Stimulated activated CD4-positive, alpha-beta T cell treated with anti-CD3 and anti-CD28 coated beads, Interleukin-4, amount 100 ng/mL, for 24 hours (primary cell): ENCODE measurements at regions not wholly inside any gene's neighbourhood (a gene's known extent, or its start where the extent isn't known, plus 50 kb on each side); places are given as distances from the start of the nearest gene placed in this dataset.
"Not testable (repeated sequence)": the region's sequence is repeated elsewhere in the genome, so short reads cannot be mapped to it uniquely, and the experiment has no call there.

Source experiments
- DNase-seq: peaks from one replicate; pipeline ENCODE4 v3.0.0-alpha.2; 2020

DNA sequence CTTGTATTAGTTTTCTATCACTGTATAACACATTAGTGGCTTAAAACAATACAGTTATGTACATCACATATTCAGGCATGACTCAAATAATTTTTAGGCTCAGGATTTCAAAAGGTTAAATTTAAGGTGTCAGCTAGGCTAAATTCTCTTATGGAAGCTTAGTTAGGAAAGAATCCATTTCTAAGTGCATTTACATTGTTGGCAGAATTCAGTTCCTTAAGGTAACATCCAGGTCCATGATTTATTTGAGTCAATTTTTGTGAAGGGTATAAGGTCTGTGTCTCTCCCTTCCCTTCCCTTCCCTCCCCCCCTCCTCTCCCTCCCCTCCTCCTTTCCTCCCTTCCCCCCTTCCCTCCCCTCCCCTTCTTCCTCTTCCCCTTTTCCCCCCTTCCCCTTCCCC lies 399.0 kb upstream of the CNTN5 start:
- DNase-seq: no peak

DNA sequence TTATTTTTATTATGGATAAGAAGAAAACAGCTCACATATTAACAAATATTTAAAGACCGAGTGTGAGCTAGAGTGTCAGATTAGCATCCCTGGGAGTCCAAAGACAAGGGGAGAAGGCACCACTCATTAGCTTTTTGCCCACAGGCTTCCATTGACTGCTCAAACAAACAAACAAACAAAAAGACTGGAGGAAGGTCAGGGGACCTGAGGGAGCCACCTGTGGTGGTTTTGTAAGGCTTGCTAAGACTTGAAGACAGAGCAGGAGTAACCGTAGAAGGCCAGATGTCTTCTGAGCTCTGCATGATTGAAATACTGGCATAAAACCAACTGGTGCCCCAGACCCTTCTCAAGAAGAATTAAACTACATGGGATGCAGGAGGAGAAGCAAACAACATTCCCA lies 395.2 kb upstream of the CNTN5 start:
- no peak for DNase-seq

DNA sequence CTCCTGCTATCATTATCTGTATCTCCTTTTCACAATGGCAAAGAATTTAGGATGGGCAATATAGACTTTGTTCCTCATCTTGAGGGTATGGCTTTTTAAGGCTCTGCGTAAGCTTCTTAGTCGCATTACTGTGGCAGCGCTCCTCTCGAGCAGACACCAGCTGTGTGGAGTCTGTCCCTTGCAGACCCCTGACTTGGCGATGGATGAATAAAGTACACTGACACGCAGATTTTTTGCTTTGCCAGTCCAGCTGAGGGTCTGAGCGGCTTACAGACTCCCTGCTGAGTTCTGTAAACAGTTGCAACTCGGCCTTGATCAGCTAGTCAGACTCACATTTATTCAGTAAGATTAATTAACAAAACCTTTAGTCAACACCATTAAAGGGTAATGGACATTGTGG lies 390.0 kb upstream of the CNTN5 start:
- DNase-seq: no peak

DNA sequence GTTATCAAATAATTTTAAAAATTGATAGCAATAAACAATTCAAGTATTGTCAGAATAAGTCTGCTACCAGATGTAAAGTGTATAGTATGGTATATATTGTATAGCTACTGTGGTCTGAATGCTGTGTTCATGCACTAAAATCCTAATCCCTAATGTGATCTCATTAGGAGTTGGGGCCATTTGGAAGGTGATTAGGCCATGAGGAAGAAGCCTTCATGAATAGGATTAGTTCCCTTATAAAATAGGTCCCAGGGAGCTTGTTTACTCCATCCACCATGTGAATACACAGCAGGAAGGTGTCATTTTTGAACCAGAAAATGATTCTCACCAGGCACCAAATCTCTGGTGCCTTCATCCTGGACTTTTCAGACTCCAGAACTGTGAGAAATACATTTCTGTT lies 363.0 kb upstream of the CNTN5 start:
- DNase-seq: no peak

DNA sequence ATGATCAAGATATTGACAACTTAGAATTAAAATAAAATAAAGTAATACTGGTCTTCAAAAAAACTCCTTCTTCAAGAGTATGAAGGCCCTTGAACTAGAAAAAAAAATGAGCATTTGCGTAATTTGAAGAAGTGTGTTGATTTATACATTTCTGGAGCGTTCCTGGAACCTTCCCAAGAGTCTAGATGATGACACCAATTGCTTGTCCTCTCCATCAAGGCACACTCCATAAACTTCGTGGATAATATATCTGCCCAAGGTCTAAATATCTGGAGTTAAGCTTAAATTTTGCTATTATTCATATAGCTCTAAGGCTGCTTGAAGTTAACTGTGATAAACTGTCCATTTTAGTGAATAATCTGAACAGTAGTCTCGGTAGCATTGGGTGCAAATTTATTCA lies 361.3 kb upstream of the CNTN5 start:
- no peak for DNase-seq

DNA sequence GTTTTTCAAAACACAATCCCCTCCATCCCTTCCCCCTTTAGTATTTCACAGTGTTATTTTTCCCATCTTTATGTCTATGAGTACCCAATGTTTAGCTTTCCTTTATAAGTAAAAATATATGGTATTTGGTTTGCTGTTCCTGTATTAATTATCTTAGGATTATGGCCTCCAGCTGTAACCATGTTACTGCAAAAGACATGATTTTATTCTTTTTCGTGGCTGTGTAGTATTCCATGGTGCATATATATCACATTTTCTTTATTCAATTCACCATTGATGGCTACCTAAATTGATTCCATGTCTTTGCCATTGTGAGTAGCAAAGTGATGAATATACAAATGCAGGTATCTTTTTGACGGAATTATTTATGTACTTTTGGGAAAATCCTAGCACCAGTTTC lies 346.4 kb upstream of the CNTN5 start:
- DNase-seq: no peak

DNA sequence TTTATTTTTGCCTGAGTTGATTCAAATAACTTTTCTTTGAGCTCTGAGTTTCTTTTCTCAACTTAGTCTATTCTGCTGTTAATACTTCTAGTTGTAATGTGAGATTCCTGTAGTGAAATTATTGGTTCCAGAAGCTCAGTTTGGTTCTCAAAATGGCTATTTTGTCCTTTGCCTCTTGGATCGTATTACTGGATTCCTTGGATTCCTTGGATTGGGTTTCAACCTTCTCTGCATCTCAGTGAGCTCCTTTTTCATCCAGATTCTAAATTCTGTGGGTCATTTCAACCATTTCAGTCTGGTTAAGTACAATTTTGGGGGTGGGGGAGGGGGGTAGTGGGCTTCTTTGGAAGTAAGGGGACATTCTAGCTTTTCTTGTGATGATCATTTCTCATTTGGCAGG lies 341.1 kb upstream of the CNTN5 start:
- DNase-seq: no peak

DNA sequence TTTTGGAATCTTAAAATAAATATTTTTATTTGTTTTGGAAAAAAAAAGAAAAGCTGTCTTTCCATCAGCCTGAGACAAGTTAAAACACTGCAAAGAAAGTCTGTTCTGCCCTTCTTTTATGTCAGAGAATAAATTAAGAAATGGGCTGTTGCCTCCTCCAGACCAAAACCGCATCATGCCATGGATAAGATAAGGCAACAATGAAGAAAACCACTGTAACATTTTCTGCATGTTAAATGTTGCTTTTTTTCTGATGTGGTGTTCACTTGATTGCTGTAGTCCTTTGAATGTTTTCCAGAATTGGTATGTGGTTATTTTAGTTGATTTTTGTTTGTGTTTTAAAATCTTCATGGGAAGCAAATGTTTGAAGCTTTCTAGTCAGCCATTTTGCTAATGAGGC lies 319.2 kb upstream of the CNTN5 start:
- DNase-seq: no peak

DNA sequence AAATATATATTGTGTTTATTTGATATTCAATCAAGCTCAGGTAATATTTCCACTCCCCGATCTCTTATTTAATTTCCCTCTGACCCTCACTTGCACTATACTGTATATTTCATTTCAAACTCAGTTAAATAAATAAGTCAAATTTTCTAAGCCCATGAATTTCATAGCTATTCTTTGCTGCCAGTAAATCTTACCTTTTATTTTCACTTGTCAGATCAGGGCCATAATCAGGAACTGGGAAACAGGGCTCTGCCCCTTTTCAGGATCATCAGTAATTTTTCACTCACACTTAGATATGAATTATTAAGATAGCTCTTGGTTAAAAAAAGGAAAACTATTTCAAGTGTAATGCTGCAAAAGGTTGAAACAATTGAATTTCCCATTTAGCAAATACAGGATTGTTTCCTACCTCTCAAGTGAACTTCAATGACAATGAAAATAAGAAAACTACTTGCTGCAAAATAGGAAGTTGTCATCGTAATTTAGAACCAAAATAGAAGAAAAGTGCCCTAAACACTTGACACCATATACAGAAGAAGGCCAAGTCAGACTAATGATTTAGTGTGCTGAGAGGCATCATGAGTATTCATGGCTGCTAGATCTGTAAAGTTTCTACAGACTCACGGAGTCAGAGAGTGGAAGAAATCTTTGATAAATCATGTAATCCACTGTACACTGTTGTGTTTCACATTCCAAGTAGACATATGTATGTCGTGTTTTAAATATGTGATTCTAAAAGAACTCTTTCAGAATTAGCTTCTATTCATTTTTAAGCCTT lies 316.8 kb upstream of the CNTN5 start:
- DNase-seq: no peak

DNA sequence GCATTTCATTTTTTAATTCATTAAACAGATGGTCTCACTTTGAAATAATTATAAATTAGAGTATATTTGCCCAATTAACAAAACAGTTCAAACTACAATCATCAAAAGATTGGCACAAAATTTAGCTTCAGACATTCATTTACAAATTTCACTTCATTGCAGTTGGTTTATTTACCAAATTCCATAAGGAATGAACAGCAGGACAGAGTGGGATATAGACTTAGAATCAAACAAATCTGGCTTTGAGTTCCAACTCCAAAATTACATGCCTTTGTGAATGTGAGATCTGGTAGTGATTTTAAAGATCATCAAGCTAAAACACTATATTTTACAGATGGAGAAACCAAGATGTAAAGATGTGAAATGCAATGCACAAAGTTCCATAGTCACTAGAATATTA lies 310.7 kb upstream of the CNTN5 start:
- no peak for DNase-seq

DNA sequence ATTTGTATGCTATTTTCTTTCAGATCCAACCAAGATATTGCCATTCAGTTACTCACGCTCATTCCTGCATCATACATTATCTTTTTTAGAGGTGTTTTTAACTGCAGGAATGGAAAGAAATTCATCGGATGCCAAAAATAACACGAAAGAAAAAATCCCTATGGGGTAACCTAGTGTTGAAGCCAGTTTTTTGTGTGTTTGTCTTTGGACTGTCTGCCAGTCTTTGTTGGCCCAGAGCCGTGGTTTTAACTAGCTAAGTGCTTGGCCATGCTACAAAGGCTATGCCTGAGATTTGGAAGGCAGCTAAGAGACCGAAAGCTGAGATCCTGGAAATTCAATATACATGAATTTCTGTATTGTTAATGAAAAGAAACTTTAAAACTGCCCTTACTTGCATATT lies 309.8 kb upstream of the CNTN5 start:
- DNase-seq: no peak

DNA sequence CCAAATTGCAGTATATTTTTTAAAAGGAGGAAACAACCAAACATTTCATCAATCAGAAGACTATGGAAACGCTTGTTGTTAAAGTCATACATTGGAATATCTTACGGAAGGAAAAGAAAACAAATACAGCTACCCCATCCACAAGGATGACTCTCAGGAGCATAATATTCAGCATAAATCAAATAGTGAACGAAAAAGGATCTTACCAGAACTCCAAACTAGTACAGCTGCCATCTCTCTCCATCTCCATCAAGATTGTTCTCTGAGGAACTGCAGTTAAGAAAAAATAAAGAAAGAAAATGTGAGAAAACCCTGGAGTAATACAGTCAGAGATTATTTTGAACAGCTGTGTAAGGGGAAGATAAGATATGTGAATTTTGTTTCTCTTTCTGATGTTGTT lies 299.8 kb upstream of the CNTN5 start:
- no peak for DNase-seq

DNA sequence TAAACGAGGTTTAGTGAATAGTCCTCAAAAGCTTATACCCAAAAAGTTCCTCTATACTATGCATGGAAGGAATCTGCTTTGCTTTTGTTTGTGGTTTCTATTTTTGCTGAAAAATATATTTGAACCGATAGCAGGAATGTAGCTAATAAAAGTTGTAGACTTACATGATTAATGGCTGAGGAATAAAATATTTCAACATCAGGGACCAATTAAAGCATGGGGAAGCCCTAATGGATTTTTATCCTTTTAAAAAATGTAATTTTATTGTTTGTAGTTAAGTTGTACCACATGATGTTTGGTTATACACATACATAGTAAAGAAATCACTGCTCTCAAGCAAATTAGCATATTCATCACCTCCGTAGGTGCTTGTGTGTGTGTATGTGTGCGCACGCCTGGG lies 295.3 kb upstream of the CNTN5 start:
- DNase-seq: no peak

DNA sequence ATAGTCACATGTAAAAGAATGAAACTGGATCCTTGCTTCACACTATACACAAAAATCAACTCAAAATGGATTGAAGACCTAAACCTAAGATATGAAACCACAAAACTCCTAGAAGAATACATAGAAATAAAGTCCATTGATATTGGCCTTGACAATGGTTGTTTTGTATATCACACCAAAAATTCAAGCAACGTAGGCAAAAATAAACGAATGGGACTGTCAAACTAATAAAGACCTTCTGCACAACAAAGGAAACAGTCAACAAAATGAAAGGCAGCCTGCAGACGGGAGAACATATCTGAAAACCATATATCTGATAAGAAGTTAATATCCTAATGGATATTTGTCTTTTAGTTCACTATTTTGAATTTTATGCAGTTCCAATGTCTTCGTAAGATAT lies 292.3 kb upstream of the CNTN5 start:
- DNase-seq: no peak

DNA sequence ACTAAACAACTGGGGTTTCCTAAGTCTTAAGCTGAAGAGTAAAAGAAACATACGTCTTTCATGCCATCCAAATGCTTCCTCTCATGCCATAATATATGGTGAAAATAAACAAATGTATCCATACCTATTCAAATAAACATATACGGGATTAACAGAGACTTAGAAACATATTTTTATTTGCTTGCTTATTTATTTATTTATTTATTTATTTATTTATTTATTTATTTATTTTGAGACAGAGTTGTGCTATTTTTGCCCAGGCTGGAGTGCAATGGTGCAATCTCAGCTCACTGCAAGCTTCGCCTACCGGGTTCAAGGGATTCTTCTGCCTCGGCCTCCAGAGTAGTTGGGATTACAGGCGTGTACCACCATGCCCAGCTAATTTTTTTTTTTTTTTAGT lies 291.6 kb upstream of the CNTN5 start:
- no peak for DNase-seq

DNA sequence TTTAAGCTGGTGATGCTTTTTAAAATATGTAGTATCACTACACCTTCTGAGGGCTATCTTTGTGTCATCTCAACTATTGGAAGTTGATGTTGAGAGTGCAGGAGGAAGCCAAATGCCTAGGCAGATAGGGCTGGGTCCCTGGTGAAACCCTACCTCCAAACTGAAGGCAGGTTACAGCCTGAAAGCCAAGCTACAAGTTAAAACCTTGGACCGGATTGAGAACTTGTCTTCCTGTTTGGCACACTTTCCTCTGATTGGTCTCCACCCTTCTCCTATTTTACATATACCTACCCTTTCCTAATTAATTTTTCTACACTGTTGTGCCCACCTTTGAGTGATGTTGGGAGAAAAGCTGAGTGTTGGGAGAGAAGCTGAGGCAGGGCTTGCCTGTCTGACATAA lies 287.8 kb upstream of the CNTN5 start:
- DNase-seq: no peak

DNA sequence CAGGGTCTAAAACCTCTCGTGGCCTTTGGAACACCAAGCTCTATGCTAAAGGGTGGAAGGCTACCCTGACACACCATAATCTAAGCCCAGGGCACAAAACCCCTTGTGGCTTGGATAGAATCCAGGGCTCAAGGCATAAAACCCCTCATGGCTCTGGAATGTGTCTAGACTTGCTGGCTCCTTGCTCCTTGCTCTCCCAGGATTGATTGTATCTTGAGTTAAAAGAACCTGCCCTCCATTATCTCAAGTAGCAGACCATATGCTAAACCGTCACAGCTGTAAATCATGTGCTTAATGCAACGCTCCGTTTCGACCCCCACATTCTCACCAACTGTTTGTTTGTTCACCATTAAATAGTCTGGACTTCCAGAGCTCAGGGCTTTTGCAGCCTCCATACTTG lies 287.4 kb upstream of the CNTN5 start:
- not testable (repeated sequence) for DNase-seq

DNA sequence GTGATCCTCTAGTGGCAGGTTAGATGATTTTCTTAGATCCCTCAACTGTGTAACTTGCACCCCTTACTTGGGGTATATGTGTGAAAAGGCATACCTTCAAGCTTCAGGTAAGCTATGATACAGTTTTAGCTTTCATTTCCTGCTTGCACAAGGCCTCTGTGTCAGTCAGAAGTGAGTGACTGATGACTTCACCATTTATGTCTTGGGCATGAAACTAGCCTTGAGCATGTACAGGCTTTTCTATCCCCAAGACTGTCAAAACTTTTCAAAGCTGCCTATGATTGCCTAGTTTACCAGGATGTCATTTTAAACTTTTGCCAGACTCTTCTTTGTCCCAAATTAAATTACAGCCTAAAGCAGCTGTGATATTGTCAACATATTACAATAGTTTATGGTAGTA lies 286.1 kb upstream of the CNTN5 start:
- DNase-seq: no peak

DNA sequence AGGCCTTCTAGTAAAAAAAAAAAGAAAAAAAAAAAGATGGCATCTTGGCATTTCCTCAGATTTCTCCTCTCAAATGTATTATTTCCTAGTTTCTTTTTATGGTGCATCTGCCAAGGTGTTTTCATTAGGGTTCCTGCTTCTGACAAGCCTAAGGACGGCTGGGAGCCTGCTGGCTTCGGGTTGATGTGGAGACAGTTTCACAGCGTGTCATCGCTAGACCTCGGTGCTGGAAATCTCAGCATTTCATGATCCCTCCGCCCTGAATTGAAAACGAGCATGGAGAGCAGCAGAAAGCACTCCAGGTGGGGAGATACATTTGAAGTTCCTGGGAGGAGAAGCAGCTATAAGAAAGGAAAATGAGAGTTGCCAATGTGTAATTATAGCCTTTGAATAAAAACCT lies 283.9 kb upstream of the CNTN5 start:
- no peak for DNase-seq

DNA sequence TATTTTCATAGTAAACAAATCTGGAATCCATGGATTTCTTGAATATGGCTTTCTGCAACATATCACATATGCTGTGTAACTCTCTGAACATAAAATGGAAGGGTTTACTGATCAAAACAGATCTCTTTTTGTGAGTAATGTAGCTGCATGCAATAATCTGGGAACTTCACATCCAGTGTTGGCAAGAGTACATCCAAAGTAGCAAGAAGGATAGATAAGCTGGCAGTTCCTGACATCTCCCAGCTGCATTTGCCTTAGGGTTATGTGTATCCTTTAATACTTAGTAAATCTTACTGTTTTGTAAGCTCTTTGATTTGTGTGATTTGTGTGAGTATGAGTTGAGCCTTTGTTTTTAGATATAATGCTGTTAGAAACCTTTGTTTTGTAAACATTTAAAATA lies 280.4 kb upstream of the CNTN5 start:
- DNase-seq: no peak

DNA sequence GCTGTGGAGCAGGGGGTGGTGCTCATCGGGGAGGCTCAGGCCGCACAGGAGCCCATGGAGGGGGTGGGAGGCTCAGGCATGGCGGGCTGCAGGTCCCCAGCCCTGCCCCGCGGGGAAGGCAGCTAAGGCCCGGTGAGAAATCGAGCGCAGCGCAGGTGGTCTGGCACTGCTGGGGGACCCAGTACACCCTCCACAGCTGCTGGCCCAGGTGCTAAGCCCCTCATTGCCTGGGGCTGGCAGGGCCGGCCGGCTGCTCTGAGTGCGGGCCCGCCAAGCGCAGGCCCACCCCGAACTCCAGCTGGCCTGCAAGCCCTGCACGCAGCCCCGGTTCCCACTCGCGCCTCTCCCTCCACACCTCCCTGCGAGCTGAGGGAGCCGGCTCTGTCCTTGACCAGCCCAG lies 257.3 kb upstream of the CNTN5 start:
- DNase-seq: not testable (repeated sequence)

DNA sequence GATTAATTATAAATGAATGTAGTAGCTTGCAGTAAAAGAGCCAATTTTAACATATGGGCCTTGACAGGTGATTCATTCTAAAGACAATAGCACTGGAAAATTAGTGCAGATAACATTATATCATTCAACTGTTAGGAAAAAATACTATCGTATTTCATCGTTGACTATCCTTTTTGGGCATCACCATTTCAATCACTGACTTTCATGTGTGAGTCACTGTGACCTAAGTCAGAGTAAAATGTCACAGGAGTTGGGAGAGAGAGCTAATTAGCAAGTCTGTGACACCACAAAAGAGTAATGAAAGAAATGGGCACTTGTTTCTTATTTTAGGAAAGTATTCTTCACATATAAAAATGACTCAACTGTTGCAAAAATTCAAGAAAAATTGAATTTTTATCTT lies 253.8 kb upstream of the CNTN5 start:
- no peak for DNase-seq

DNA sequence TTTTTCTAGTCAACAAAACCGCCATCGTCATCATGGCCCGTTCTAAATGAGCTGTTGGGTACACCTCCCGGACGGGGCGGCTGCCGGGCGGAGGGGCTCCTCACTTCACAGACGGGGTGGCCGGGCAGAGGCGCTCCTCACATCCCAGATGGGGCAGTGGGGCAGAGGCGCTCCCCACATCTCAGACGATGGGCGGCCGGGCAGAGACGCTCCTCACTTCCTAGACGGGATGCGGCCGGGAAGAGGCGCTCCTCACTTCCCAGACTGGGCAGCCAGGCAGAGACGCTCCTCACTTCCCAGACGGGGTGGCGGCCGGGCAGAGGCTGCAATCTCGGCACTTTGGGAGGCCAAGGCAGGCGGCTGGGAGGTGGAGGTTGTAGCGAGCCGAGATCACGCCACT lies 250.7 kb upstream of the CNTN5 start:
- DNase-seq: not testable (repeated sequence)

DNA sequence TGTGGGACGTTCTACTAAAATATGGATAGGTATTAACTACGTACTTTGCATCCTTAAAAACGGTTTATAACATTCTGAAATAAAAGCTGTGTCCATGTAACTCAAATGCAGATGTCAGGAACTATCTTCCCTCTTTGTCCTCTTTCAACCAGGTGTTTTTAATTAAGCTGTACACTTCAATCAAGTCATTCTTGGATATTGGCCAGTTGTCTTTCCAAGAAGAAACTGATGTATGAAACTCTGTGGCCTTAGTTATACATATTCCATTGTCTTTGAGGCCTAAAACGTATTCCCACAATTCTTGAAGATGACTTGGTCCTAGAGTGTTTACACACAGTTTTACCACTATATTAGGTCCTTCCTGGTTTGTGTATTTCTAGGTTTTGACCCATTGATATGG lies 249.0 kb upstream of the CNTN5 start:
- DNase-seq: no peak

DNA sequence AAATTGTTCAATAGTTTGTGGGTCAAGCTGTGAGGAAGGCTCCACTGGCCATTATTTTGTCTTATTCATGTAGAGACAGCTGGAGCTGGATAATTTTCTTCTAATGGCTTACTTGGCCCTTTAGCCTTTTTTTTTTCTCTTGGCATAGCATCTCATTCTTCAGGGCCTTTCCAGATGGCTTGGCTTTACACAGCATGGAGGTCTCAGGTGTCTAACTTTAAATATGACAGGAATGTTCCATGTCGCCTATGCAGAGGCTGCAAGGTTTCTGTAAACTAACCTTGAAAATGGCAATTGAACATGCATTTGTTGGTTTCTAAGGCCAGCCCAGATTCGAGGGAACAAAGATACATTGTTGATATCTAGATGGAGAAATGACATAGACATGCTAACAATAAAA lies 247.9 kb upstream of the CNTN5 start:
- DNase-seq: no peak

DNA sequence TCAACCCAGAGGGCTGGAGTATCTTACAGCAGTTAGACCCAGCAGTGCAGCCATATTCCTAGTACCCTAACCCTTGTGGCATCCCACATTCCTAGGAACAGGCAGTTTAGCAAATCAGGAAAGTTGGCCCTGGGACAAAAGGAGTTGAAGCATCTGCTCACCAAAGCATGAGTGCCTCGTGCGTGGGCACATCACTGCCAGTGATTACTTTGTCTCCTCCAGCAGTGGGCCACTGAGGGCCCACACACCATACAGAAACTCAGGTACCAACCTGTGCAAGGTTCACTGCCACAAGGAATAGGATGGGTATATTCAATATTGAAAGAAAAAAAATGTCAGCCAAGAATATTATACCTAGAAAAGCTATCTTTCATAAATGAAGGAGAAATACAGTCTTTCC lies 227.5 kb upstream of the CNTN5 start:
- DNase-seq: no peak
